ENCODE measurements at regions not wholly inside any gene's neighbourhood (a gene's known extent, or its start where the extent isn't known, plus 50 kb on each side); places are given as distances from the start of the nearest gene placed in this dataset.

- TF ChIP-seq EZH2 (IDR thresholded peaks at IDR 0.05; ENCODE audit: insufficient read depth, poor library complexity, severe bottlenecking): no peak
- TF ChIP-seq EZH2phosphoT487 (IDR thresholded peaks at IDR 0.05; ENCODE audit: insufficient read depth, low read depth): no peak
Observed at GRCh38 chr5:175116466-175117048, 327.4 kb downstream of the DRD1 start.
